Nephron (organoid): ENCODE measurements at regions not wholly inside any gene's neighbourhood (a gene's known extent, or its start where the extent isn't known, plus 50 kb on each side); places are given as distances from the start of the nearest gene placed in this dataset.

Experiments
- H3K27ac Mint-ChIP-seq, 3 experiments: 2 replicates each; pipeline ENCODE4 v1.8.0; 2020; ENCODE audit warnings: mixed read lengths in 3 of 3, mild to moderate bottlenecking in 2 of 3, moderate library complexity in 1 of 3
- H3K27me3 Mint-ChIP-seq: 2 replicates; pipeline ENCODE4 v1.8.0; 2021; ENCODE audit warnings: low read depth, mild to moderate bottlenecking, moderate library complexity, mixed read lengths
- H3K36me3 Mint-ChIP-seq: 2 replicates; pipeline ENCODE4 v1.8.0; 2020; ENCODE audit warnings: low read depth, mixed read lengths
- H3K4me1 Mint-ChIP-seq: 2 replicates; pipeline ENCODE4 v1.8.0; 2020; ENCODE audit warnings: mixed read lengths
- H3K4me3 Mint-ChIP-seq, 3 experiments: 2 replicates each; pipeline ENCODE4 v1.8.0; 2020; ENCODE audit warnings: mild to moderate bottlenecking in 3 of 3, mixed read lengths in 3 of 3, moderate library complexity in 2 of 3
- H3K9me3 Mint-ChIP-seq: 2 replicates; pipeline ENCODE4 v1.8.0; 2020; ENCODE audit warnings: mixed read lengths
- TF ChIP-seq, protein P1 (sequence below), 3 experiments: fragments of 200-600 bp; sonication (generic); IDR thresholded peaks; one replicate each; pipeline ENCODE4 v1.5.0; 2021; ENCODE audit warnings: antibody characterized with exemption in 3 of 3; ENCODE audit not compliant: unreplicated experiment in 3 of 3

DNA sequence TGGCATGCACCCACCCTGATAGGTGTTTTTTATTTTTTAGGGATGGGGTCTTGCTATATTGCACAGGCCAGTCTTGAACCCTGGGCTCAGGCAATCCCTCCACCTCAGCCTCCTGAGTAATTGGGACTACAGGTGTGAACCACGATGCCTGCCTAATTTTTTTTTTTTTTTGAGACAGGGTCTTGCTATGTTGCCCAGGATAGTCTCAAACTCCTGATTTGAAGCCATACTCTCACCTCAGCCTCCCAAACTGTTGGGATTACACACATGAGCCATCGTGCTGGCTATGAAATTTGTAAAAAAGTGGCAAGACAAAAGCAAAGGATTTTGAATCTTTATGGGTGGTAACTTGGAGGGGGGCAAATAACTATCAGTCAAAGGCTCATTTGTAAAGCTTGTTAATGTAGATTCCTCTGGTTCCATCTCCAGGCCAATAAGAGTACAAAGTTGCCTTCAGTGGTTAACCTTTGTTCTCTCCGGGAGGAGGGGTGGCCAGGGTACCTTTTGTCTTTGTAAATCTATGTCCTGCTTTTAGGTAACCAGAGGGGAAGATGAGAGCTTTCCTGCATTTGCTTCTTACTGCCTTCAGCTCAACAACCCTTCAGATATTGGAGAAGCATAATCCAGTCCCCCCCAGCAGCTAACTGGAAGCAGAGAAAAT, 372.0 kb upstream of the JARID2 start:
- TF ChIP-seq, protein P1, sequence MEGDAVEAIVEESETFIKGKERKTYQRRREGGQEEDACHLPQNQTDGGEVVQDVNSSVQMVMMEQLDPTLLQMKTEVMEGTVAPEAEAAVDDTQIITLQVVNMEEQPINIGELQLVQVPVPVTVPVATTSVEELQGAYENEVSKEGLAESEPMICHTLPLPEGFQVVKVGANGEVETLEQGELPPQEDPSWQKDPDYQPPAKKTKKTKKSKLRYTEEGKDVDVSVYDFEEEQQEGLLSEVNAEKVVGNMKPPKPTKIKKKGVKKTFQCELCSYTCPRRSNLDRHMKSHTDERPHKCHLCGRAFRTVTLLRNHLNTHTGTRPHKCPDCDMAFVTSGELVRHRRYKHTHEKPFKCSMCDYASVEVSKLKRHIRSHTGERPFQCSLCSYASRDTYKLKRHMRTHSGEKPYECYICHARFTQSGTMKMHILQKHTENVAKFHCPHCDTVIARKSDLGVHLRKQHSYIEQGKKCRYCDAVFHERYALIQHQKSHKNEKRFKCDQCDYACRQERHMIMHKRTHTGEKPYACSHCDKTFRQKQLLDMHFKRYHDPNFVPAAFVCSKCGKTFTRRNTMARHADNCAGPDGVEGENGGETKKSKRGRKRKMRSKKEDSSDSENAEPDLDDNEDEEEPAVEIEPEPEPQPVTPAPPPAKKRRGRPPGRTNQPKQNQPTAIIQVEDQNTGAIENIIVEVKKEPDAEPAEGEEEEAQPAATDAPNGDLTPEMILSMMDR (IDR thresholded peaks at IDR 0.05; ENCODE audit: unreplicated experiment in 3 of 3) = no peak
- no peaks in the 10 kb centered on the region for H3K36me3 Mint-ChIP-seq
- H3K27me3 Mint-ChIP-seq = peaks cover 8% of the 10 kb centered on the region
- H3K4me1 Mint-ChIP-seq = peaks cover 18% of the 10 kb centered on the region
- H3K4me3 Mint-ChIP-seq = no peak overlapping the region
- H3K27ac Mint-ChIP-seq = peak overlapping the region in 1 of 3 experiments; percentile 30
- no peaks in the 10 kb centered on the region for H3K9me3 Mint-ChIP-seq

DNA sequence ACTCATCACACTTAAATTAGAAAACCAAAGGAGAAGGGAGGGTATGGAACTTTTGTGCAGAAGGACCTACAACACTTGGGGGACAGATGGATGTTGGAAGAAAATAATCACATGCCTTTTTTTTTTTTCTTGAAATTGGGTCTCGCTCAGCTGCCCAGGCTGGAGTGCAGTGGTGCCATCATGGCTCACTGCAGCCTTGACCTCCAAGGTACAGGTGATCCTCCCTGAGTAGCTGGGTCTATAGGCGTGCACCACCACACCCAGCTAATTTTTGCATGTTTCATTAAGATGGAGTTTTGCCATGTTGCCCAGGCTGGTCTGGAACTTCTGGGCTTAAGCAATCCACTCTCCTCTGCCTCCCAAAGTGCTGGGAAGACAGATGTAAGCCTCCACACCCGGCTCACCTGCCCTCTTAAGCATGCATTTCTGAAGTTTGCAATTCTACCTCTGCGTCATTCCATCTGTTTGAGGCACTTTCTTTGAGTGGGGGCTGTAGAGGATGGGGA, 370.8 kb upstream of the JARID2 start:
- Mint-ChIP-seq H3K27me3 (peaks cover 8% of the 10 kb centered on the region), H3K4me3 (no peak overlapping the region), H3K36me3 (no peaks in the 10 kb centered on the region), H3K9me3 (no peaks in the 10 kb centered on the region), H3K27ac (peak overlapping the region in 1 of 3 experiments; percentile 30), H3K4me1 (peaks cover 15% of the 10 kb centered on the region)
- TF ChIP-seq, protein P1 (IDR thresholded peaks at IDR 0.05; ENCODE audit: unreplicated experiment in 3 of 3) = no peak

DNA sequence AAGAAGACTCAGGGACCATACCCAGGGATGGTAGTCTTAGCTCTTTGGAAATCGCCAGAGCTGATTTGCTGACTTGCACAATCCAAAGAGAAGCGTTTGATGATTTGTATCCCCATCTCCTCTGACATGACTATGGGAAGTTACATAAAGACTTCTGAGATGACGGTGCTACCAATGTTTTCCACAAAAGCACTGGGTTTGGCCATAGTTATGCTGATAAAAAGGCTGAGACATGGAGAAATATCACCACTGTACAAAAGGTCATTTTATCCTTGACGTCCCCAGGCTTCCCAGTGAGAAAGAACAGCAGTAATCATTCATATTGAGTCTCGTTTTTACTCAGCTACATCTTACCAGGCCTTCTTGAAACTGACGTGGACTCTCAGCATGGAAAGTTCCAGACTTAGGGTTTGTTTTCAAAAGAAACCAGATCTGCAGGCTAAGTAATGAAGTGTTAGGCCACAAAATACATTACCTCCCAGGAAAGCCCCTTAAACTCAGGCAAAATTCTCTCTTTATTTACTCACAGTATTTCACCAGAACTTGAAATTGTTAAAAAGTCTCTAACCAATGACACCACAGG, 370.3 kb upstream of the JARID2 start:
- Mint-ChIP-seq H3K36me3 (no peaks in the 10 kb centered on the region), H3K27ac (peak overlapping the region in 1 of 3 experiments; percentile 5), H3K4me1 (peaks cover 19% of the 10 kb centered on the region), H3K4me3 (no peak overlapping the region), H3K27me3 (peaks cover 8% of the 10 kb centered on the region), H3K9me3 (no peaks in the 10 kb centered on the region)
- TF ChIP-seq, protein P1 (IDR thresholded peaks at IDR 0.05; ENCODE audit: unreplicated experiment in 3 of 3) = no peak

DNA sequence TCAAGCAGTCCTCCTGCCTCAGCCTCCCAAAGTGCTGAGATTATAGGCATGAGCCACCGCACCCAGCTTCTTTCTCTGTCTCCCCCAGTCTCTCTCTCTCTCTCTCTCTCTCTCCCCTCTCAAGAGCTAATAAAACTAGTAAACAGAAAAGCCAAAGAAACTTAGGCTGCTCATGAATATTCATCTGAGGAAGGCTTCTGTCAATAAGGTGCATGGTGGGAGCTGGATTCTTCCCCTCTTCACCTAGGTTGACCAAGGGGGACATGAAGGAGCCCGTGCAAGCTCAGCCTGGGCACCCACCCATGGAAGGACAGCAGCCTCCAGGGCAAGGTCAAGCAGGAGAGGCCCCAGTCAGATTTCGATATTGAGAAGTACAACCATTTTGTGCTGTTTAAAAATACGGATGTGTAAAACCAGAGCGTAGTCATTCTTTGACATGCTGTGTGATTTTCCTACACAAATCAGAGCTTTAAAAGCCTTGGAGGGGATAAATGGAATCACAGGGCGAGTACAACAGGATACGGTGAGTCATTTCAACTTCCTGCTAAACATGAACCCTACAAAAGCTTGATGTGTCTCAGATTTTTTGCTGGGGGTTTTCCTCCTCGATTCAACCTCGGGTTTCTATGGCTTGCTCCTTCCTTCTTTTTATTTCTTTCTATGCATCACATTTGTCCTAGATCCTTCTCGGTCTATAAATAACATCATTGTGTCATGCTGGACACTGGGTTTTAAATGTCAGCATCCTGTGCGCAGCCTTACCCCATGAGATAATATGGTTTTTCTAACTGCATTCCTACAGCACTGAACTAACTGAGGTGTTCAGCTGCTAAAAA, 368.9 kb upstream of the JARID2 start:
- TF ChIP-seq, protein P1 (IDR thresholded peaks at IDR 0.05; ENCODE audit: unreplicated experiment in 3 of 3) = no peak
- Mint-ChIP-seq H3K9me3 (no peaks in the 10 kb centered on the region), H3K36me3 (no peaks in the 10 kb centered on the region), H3K4me3 (no peak overlapping the region), H3K4me1 (peaks cover 29% of the 10 kb centered on the region), H3K27ac (peak overlapping the region; percentile 2 to 72 (median 61)), H3K27me3 (peaks cover 4% of the 10 kb centered on the region)

DNA sequence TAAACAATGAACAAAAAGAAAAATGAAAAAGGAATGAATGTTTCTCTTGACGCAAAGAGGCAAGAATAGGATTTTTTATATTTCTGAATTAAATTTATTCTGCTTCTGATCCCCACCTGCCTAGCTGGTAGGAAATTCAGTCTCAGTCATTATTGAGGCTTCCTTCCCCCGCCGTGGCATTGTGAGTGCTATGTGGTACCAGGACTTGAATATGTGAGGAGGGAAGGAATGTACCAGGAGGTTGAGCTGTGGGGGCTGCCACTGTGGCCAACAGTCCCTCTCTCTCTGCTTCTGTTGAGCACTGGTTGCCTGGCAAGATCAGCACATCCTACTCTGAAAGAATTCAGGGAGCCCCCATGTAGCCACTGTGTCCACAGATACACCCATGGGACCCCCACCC, 368.1 kb upstream of the JARID2 start:
- Mint-ChIP-seq H3K4me3 (no peak overlapping the region), H3K27me3 (no peaks in the 10 kb centered on the region), H3K27ac (peak overlapping the region in 2 of 3 experiments; percentile 2 to 61), H3K4me1 (peaks cover 37% of the 10 kb centered on the region), H3K36me3 (no peaks in the 10 kb centered on the region), H3K9me3 (no peaks in the 10 kb centered on the region)
- TF ChIP-seq, protein P1 (IDR thresholded peaks at IDR 0.05; ENCODE audit: unreplicated experiment in 3 of 3) = no peak
